ENCODE measurements at regions not wholly inside any gene's neighbourhood (a gene's known extent, or its start where the extent isn't known, plus 50 kb on each side); places are given as distances from the start of the nearest gene placed in this dataset.

DNA sequence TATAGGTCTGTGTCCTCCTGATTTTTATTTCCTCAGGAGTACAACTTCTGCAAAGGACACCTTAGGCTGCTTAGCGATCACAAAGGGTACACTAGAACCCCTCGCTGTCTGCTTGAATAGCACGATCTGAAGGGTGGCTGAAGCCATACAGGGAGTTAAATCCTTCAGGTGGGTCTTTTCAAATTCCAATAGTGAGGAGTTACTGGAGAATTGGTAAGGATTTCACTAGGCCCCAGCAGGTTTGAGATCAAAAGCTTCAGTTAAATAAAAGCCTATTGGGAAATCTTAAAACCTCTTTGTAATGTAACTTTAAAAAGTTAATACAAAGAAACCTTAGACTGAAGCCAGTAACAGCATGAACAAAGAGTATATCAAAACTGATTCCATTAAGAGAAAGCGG is 613.1 kb downstream of the ZEB2 start:
- TF ChIP-seq, protein P1, sequence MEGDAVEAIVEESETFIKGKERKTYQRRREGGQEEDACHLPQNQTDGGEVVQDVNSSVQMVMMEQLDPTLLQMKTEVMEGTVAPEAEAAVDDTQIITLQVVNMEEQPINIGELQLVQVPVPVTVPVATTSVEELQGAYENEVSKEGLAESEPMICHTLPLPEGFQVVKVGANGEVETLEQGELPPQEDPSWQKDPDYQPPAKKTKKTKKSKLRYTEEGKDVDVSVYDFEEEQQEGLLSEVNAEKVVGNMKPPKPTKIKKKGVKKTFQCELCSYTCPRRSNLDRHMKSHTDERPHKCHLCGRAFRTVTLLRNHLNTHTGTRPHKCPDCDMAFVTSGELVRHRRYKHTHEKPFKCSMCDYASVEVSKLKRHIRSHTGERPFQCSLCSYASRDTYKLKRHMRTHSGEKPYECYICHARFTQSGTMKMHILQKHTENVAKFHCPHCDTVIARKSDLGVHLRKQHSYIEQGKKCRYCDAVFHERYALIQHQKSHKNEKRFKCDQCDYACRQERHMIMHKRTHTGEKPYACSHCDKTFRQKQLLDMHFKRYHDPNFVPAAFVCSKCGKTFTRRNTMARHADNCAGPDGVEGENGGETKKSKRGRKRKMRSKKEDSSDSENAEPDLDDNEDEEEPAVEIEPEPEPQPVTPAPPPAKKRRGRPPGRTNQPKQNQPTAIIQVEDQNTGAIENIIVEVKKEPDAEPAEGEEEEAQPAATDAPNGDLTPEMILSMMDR (IDR thresholded peaks at IDR 0.05; ENCODE audit: insufficient read depth, low read depth, low read length, missing control alignments), result no peak
- H3K4me3 ChIP-seq (ENCODE audit: low read length), result no peak overlapping the region
- no peak for DNase-seq (ENCODE audit: low read depth)

- no peak for DNase-seq (ENCODE audit: low read depth)
- TF ChIP-seq, protein P1 (IDR thresholded peaks at IDR 0.05; ENCODE audit: insufficient read depth, low read depth, low read length, missing control alignments), result no peak
- H3K4me3 ChIP-seq (ENCODE audit: low read length), result no peak overlapping the region
Measured at GRCh38 chr2:143905587-143905986, 614.3 kb downstream of the ZEB2 start.

- TF ChIP-seq, protein P1 (IDR thresholded peaks at IDR 0.05; ENCODE audit: insufficient read depth, low read depth, low read length, missing control alignments), result no peak
- DNase-seq (ENCODE audit: low read depth), result peak; percentile 18
- H3K4me3 ChIP-seq (ENCODE audit: low read length), result no peak overlapping the region
Measured at GRCh38 chr2:143903172-143903856, 616.6 kb downstream of the ZEB2 start.

- no peak overlapping the region for H3K4me3 ChIP-seq (ENCODE audit: low read length)
- TF ChIP-seq, protein P1 (IDR thresholded peaks at IDR 0.05; ENCODE audit: insufficient read depth, low read depth, low read length, missing control alignments), result no peak
- DNase-seq (ENCODE audit: low read depth), result peak; percentile 90
Measured at GRCh38 chr2:143901185-143901842, 618.6 kb downstream of the ZEB2 start.

- peak; percentile 7 for DNase-seq (ENCODE audit: low read depth)
- no peak overlapping the region for H3K4me3 ChIP-seq (ENCODE audit: low read length)
- TF ChIP-seq, protein P1 (IDR thresholded peaks at IDR 0.05; ENCODE audit: insufficient read depth, low read depth, low read length, missing control alignments), result no peak
Measured at GRCh38 chr2:143899987-143900386, 619.9 kb downstream of the ZEB2 start.

DNA sequence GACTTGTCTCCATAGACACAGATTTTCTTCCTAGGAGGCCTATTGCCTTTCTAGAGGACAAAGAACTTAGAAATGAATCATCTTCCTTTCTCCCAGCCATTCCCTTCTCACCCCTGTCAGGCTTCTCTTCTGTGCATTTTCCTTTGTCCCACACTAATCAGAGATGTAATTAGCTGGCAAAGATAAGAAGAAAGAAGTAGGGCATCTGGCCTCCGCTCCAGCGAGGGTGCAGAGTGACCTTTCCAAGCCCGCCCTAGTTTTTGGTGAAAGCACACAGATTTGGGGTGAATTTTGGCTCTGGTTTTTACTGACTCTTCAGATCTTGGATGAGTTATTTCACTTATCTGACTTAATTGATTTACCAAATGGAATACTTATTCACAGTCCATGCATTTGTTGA is 626.5 kb downstream of the ZEB2 start:
- no peak overlapping the region for H3K4me3 ChIP-seq (ENCODE audit: low read length)
- TF ChIP-seq, protein P1 (IDR thresholded peaks at IDR 0.05; ENCODE audit: insufficient read depth, low read depth, low read length, missing control alignments), result no peak
- DNase-seq (ENCODE audit: low read depth), result peak; percentile 30

Data from epithelial cell of esophagus (primary cell).